ENCODE measurements at regions not wholly inside any gene's neighbourhood (a gene's known extent, or its start where the extent isn't known, plus 50 kb on each side); places are given as distances from the start of the nearest gene placed in this dataset.

DNA sequence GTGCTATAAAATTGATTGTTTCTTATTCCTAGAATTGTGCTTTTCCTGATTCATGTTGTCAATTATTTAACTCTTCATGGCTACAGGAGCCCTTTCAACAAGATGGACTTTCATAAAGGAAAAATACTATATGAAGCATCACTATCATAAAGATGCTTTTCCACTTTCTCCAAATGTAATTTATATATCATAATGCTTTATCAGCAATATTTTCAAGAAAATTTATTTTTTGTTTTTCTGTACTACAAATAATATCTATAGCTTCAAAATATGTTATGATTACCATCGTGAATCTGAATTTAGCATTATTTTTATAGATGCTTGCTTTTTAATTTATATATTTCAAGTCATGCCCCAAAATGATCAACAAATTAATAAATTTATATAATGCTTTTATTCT lies 873.5 kb upstream of the LRFN5 start:
- no peak for TF ChIP-seq POLR2A (IDR thresholded peaks at IDR 0.05)
- TF ChIP-seq EP300 (IDR thresholded peaks at IDR 0.05): no peak
- TF ChIP-seq, protein P1, sequence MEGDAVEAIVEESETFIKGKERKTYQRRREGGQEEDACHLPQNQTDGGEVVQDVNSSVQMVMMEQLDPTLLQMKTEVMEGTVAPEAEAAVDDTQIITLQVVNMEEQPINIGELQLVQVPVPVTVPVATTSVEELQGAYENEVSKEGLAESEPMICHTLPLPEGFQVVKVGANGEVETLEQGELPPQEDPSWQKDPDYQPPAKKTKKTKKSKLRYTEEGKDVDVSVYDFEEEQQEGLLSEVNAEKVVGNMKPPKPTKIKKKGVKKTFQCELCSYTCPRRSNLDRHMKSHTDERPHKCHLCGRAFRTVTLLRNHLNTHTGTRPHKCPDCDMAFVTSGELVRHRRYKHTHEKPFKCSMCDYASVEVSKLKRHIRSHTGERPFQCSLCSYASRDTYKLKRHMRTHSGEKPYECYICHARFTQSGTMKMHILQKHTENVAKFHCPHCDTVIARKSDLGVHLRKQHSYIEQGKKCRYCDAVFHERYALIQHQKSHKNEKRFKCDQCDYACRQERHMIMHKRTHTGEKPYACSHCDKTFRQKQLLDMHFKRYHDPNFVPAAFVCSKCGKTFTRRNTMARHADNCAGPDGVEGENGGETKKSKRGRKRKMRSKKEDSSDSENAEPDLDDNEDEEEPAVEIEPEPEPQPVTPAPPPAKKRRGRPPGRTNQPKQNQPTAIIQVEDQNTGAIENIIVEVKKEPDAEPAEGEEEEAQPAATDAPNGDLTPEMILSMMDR (IDR thresholded peaks at IDR 0.05): no peak

Measured in stomach (tissue), 4 donors.